B cell (primary cell): ENCODE measurements at regions not wholly inside any gene's neighbourhood (a gene's known extent, or its start where the extent isn't known, plus 50 kb on each side); places are given as distances from the start of the nearest gene placed in this dataset.
"Not testable (repeated sequence)": the region's sequence is repeated elsewhere in the genome, so short reads cannot be mapped to it uniquely, and the experiment has no call there.

Source experiments
- ATAC-seq: fragments of 200-7000 bp; cut with Tn5 transposase; one replicate; pipeline ENCODE4 v1.10.0; 2021; ENCODE audit warnings: low read depth, mild to moderate bottlenecking, moderate number of reproducible peaks, moderate library complexity
- CTCF ChIA-PET: fragments of 350-600 bp; sonication (Branson Sonifier 250); formaldehyde crosslinking; loops from one replicate; lab custom pipeline; 2021; ENCODE audit warnings: antibody characterized with exemption, inconsistent platforms; lab: Charles Lee
- POLR2A ChIA-PET: fragments of 350-600 bp; sonication (Branson Sonifier 250); formaldehyde crosslinking; loops from one replicate; lab custom pipeline; 2021; ENCODE audit warnings: antibody characterized with exemption; lab: Charles Lee
- DNase-seq: peaks from one replicate; pipeline ENCODE4 v3.0.0; 2013
- H2AFZ ChIP-seq: 2 replicates; pipeline ENCODE4 v1.6.1; 2012; ENCODE audit warnings: mild to moderate bottlenecking, low read depth, low read length; ENCODE audit not compliant: insufficient read depth, poor library complexity, severe bottlenecking
- H3K27ac ChIP-seq, 2 donors: 1 replicate in 1 of 2; 2 replicates in 1 of 2; pipeline ENCODE4 v1.5.1; 2012 to 2013; ENCODE audit warnings: low read length in 2 of 2, mild to moderate bottlenecking in 2 of 2, moderate library complexity in 1 of 2
- H3K27me3 ChIP-seq, 4 experiments: fragments of 200-600 bp in 1 of 4; sonication (generic) in 1 of 4; replicated peaks in 1 of 4; 1 replicate in 2 of 4; 2 replicates in 2 of 4; pipeline versions ENCODE4 v1.6.1 to v1.7.0; 2013 to 2016; ENCODE audit warnings: low read length in 3 of 4, mild to moderate bottlenecking in 2 of 4, mixed read lengths in 1 of 4, moderate library complexity in 1 of 4; ENCODE audit not compliant: insufficient read depth in 4 of 4, control insufficient read depth in 3 of 4; ENCODE audit errors: control extremely low read depth in 1 of 4
- H3K36me3 ChIP-seq, 2 experiments: replicated peaks in 1 of 2; 1 replicate in 1 of 2; 2 replicates in 1 of 2; pipeline versions ENCODE4 v1.6.1 to v1.7.1; 2013; ENCODE audit warnings: low read length in 1 of 2; ENCODE audit not compliant: insufficient read depth in 2 of 2, control insufficient read depth in 1 of 2; ENCODE audit errors: control extremely low read depth in 1 of 2, extremely low read depth in 1 of 2
- H3K4me1 ChIP-seq, 2 donors: fragments of 200-600 bp in 1 of 2; sonication (generic) in 1 of 2; 1 replicate in 1 of 2; 2 replicates in 1 of 2; pipeline versions ENCODE4 v1.5.1 to v1.6.1; 2013 to 2017; ENCODE audit warnings: low read length in 2 of 2; ENCODE audit not compliant: control insufficient read depth in 2 of 2, insufficient read depth in 2 of 2
- H3K4me2 ChIP-seq: replicated peaks from 2 replicates; pipeline ENCODE3; 2012; ENCODE audit warnings: mild to moderate bottlenecking, low read depth, low read length; ENCODE audit not compliant: poor library complexity, severe bottlenecking
- H3K4me3 ChIP-seq, 5 experiments: fragments of 200-600 bp in 1 of 5; sonication (generic) in 1 of 5; 1 replicate in 3 of 5; 2 replicates in 2 of 5; pipeline versions ENCODE4 v1.5.1 to v1.7.0; 2011 to 2016; ENCODE audit warnings: low read length in 4 of 5, mild to moderate bottlenecking in 4 of 5, low read depth in 2 of 5, control low read depth in 1 of 5, moderate library complexity in 1 of 5; ENCODE audit not compliant: insufficient read depth in 1 of 5; ENCODE audit errors: control extremely low read depth in 1 of 5, extremely low read depth in 1 of 5
- H3K79me2 ChIP-seq: fragments of 200-600 bp; sonication (generic); one replicate; pipeline ENCODE4 v1.6.0; 2016; ENCODE audit warnings: low read length; ENCODE audit not compliant: control insufficient read depth, insufficient read depth
- H3K9ac ChIP-seq: fragments of 200-600 bp; sonication (generic); 2 replicates; pipeline ENCODE4 v1.6.1; 2017; ENCODE audit warnings: mild to moderate bottlenecking, low read length, moderate library complexity
- H3K9me3 ChIP-seq, 3 donors: one replicate each; pipeline versions ENCODE4 v1.6.1 to v1.7.1; 2013; ENCODE audit warnings: low read length in 2 of 3; ENCODE audit not compliant: control insufficient read depth in 2 of 3, insufficient read depth in 1 of 3; ENCODE audit errors: control extremely low read depth in 1 of 3
- H4K20me1 ChIP-seq: 2 replicates; pipeline ENCODE4 v1.6.0; 2012; ENCODE audit warnings: mild to moderate bottlenecking, low read length; ENCODE audit not compliant: insufficient read depth, control insufficient read depth, poor library complexity, severe bottlenecking
- H3K27ac Mint-ChIP-seq: one replicate; pipeline ENCODE4 v1.8.0; 2021; ENCODE audit warnings: mixed read lengths
- H3K27me3 Mint-ChIP-seq: one replicate; pipeline ENCODE4 v1.8.0; 2021; ENCODE audit warnings: mixed read lengths
- H3K4me1 Mint-ChIP-seq: one replicate; pipeline ENCODE4 v1.8.0; 2021; ENCODE audit warnings: mixed read lengths
- H3K4me3 Mint-ChIP-seq: one replicate; pipeline ENCODE4 v1.8.0; 2021; ENCODE audit warnings: mixed read lengths
- H3K9me3 Mint-ChIP-seq: one replicate; pipeline ENCODE4 v1.8.0; 2022; ENCODE audit warnings: mixed read lengths; ENCODE audit not compliant: insufficient read depth
- WGBS: methylation state at CpG from one replicate; pipeline ENCODE4 v1.1.5; 2013; ENCODE audit warnings: missing lambda C conversion rate; ENCODE audit not compliant: insufficient coverage; 5-methylcytosine and 5-hydroxymethylcytosine counted together
- intact Hi-C: fragments of 100-400 bp; cut with micrococcal nuclease; formaldehyde crosslinking; loops from one replicate; pipeline ENCODE4 v1.10.0; 2022

DNA sequence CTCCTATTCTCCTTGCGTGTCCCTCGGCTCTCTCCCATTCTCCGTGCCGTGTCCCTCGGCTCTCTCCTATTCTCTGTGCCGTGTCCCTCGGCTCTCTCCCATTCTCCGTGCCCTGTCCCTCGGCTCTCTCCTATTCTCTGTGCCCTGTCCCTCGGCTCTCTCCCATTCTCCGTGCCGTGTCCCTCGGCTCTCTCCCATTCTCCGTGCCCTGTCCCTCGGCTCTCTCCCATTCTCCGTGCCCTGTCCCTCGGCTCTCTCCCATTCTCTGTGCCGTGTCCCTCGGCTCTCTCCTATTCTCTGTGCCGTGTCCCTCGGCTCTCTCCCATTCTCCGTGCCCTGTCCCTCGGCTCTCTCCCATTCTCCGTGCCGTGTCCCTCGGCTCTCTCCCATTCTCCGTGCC is 94.1 kb upstream of the FRG1 start:
- H4K20me1 ChIP-seq, H3K4me3 Mint-ChIP-seq, H3K9ac ChIP-seq, H3K36me3 ChIP-seq, intact Hi-C loops, H3K4me1 ChIP-seq, H3K4me2 ChIP-seq, H3K4me3 ChIP-seq, ATAC-seq, H3K27me3 ChIP-seq, H3K27me3 Mint-ChIP-seq, POLR2A ChIA-PET, DNase-seq, H3K79me2 ChIP-seq, H2AFZ ChIP-seq, H3K9me3 Mint-ChIP-seq, H3K27ac ChIP-seq, CTCF ChIA-PET, H3K27ac Mint-ChIP-seq, H3K4me1 Mint-ChIP-seq: not testable (repeated sequence)
- WGBS = 93% methylated on average over 20 of the region's 27 CpGs
- H3K9me3 ChIP-seq = peaks cover 0 to 13% (median 1%) of the 10 kb centered on the region in 3 donors

DNA sequence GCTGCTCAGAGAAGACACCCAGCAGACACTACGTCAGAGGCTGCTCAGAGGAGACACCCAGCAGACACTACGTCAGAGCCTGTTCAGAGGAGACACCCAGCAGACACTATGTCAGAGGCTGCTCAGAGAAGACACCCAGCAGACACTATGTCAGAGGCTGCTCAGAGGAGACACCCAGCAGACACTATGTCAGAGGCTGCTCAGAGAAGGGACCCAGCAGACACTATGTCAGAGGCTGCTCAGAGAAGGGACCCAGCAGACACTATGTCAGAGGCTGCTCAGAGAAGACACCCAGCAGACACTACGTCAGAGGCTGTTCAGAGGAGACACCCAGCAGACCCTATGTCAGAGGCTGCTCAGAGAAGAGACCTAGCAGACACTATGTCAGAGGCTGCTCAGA is 92.0 kb upstream of the FRG1 start:
- WGBS = 69% methylated on average over 3 of the region's 3 CpGs
- H3K9me3 ChIP-seq = peaks cover 0 to 13% (median 1%) of the 10 kb centered on the region in 3 donors
- intact Hi-C loops, H4K20me1 ChIP-seq, H3K27ac ChIP-seq, H3K4me3 ChIP-seq, CTCF ChIA-PET, ATAC-seq, H3K4me3 Mint-ChIP-seq, H3K27me3 Mint-ChIP-seq, H3K9ac ChIP-seq, POLR2A ChIA-PET, DNase-seq, H2AFZ ChIP-seq, H3K27me3 ChIP-seq, H3K9me3 Mint-ChIP-seq, H3K4me1 ChIP-seq, H3K27ac Mint-ChIP-seq, H3K79me2 ChIP-seq, H3K36me3 ChIP-seq, H3K4me1 Mint-ChIP-seq, H3K4me2 ChIP-seq: not testable (repeated sequence)
